ENCODE measurements at regions not wholly inside any gene's neighbourhood (a gene's known extent, or its start where the extent isn't known, plus 50 kb on each side); places are given as distances from the start of the nearest gene placed in this dataset.
"Not testable (repeated sequence)": the region's sequence is repeated elsewhere in the genome, so short reads cannot be mapped to it uniquely, and the experiment has no call there.

DNA sequence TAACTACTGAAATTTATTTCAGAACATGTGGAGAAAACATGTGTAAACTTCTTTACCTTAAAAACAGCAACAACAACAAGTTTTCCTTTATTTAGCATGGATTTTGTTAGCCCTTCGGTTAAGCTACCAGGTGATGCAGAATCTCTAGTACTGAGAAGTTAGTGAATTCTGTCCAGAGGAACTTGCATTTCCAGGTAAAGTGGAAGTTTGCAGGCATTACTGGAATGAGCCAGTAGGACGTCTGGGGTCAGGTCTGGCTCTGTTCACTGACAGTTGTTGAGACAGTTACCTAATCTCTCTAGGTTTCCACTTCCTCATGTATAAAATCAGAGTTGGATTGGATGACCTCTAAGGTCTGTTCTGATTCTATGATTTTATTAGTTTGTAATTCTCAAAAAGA lies 244.3 kb downstream of the OLFM4 start:
- Mint-ChIP-seq H3K9me3 (peaks cover 0 to 3% of the 10 kb centered on the region in 2 donors), H3K4me1 (ENCODE audit: low read depth) (no peaks in the 10 kb centered on the region), H3K27ac (no peak overlapping the region), H3K4me3 (no peak overlapping the region), H3K36me3 (ENCODE audit: insufficient read depth in 2 of 2) (no peaks in the 10 kb centered on the region), H3K27me3 (ENCODE audit: low read depth) (no peaks in the 10 kb centered on the region)
- ATAC-seq (replicated peaks in 1 of 2) (no peak), DNase-seq (no peak)

DNA sequence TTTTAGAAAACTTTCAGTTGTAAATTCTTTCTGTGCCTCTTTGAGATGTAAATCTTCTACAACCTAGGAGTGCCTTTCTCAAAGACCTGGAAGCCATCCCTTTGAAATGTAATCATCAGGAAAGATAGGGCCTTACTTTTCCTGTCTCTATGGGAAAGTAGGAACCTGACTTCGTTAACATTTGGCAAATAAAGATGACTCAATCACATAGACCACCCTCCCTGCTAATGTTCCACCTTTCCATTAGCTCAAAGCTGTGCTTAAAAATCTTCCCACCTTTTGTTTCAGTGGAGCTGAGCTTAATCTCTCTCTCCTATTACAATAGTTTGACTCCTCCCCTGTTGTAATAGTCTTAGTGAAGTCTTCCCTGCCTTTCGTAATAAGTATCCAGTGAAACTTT lies 247.7 kb downstream of the OLFM4 start:
- no peaks in the 10 kb centered on the region for H3K4me1 Mint-ChIP-seq (ENCODE audit: low read depth)
- DNase-seq = no peak
- peaks cover 0 to 8% of the 10 kb centered on the region in 2 donors for H3K9me3 Mint-ChIP-seq
- H3K27me3 Mint-ChIP-seq (ENCODE audit: low read depth) = no peaks in the 10 kb centered on the region
- H3K36me3 Mint-ChIP-seq (ENCODE audit: insufficient read depth in 2 of 2) = no peaks in the 10 kb centered on the region
- no peak for ATAC-seq (replicated peaks in 1 of 2)
- H3K27ac Mint-ChIP-seq = no peak overlapping the region
- no peak overlapping the region for H3K4me3 Mint-ChIP-seq

DNA sequence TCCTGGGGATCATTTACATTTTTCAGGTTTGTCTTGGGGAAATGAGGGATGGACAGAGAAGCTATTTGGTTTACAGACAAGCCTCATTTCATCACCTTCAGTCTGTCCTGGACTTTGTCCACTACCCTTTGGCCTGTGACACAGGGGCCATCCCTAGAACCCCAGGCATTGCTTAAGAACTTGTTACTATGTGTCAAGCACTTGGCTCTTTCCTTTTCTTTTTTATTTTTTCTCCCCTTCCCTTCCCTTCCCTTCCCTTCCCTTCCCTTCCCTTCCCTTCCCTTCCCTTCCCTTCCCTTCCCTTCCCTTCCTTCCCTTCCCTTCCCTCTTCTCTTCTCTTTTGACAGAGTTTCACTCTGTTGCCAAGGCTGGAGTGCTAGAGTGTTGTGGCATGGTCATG lies 253.1 kb downstream of the OLFM4 start:
- no peaks in the 10 kb centered on the region for H3K36me3 Mint-ChIP-seq (ENCODE audit: insufficient read depth in 2 of 2)
- no peaks in the 10 kb centered on the region for H3K4me1 Mint-ChIP-seq (ENCODE audit: low read depth)
- H3K27ac Mint-ChIP-seq = no peak overlapping the region
- H3K9me3 Mint-ChIP-seq = peaks cover 0 to 5% of the 10 kb centered on the region in 2 donors
- H3K4me3 Mint-ChIP-seq = no peak overlapping the region
- no peak for DNase-seq
- no peak for ATAC-seq (replicated peaks in 1 of 2)
- no peaks in the 10 kb centered on the region for H3K27me3 Mint-ChIP-seq (ENCODE audit: low read depth)

DNA sequence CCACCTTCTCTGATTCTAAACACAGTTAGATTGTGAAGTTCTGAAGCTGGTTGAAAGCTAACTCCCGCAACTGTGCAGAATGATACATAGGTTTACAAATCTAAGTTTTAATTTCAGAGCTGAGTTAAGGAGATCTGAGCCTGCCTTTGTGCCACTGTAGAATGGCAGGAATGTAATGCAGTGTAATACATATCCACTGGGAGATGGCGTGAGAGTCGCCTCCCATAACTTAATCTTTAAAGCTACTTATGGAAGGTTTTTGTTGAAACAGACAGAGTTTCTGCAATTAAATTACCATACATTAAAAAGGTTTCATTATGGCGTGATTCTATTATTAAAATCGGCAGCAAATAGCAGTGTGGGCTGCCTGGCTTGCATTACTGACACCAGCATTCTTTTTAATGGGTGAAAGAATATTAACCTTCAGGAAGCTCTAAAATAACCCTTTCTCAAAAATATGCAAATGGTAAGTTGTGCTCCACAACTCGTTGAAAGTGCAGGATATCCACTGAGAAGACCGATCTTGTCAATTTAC lies 257.4 kb downstream of the OLFM4 start:
- peaks cover 0 to under 1% of the 10 kb centered on the region in 2 donors for H3K9me3 Mint-ChIP-seq
- H3K27ac Mint-ChIP-seq = no peak overlapping the region
- no peak for ATAC-seq (replicated peaks in 1 of 2)

DNA sequence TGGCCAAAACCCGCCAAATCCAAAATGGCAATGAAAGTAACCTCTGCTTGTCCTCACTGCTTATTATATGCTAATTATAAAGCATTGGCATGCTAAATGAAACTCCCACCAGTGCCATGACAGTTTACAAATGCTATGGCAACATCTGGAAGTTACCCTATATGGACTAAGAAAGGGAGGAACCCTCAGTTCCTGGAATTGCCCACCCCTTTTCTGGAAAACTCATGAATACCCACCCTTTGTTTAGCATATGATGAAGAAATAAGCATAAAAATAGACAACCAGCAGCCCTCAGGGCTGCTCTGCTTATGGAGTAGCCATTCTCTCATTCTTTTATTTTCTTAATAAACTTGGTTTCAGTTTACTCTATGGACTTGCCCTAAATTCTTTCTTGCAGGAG lies 269.8 kb downstream of the OLFM4 start:
- ATAC-seq (replicated peaks in 1 of 2) (no peak), DNase-seq (no peak)
- no peaks in the 10 kb centered on the region for H3K4me1 Mint-ChIP-seq (ENCODE audit: low read depth)
- H3K4me3 Mint-ChIP-seq = no peak overlapping the region
- H3K27ac Mint-ChIP-seq = no peak overlapping the region
- H3K36me3 Mint-ChIP-seq (ENCODE audit: insufficient read depth in 2 of 2) = no peaks in the 10 kb centered on the region
- H3K9me3 Mint-ChIP-seq = peaks cover 0 to 2% of the 10 kb centered on the region in 2 donors
- H3K27me3 Mint-ChIP-seq (ENCODE audit: low read depth) = no peaks in the 10 kb centered on the region

More for the DNA sequence above, 257.4 kb downstream of the OLFM4 start:
- H3K4me3 Mint-ChIP-seq = no peak overlapping the region
- no peaks in the 10 kb centered on the region for H3K36me3 Mint-ChIP-seq (ENCODE audit: insufficient read depth in 2 of 2)
- H3K27me3 Mint-ChIP-seq (ENCODE audit: low read depth) = no peaks in the 10 kb centered on the region
- no peak for DNase-seq
- H3K4me1 Mint-ChIP-seq (ENCODE audit: low read depth) = no peaks in the 10 kb centered on the region

DNA sequence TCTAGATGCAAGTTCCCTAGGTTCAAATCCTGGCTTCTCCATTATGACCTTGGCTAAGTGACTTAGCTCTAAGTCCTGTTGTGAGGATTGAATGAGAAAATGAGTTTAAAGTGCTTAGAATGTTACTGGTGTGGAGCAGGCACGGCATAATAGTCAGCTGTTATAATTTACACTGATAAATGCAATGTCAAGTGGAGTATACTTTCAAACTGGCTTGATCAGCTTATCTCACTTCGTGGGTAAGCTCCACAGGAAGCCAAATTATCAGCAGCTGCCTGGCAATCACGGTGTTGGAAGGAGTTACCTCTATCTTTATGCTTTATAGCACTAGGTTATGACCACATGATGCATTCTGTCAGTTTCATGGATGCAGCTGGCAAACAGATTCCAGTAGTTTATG lies 272.8 kb downstream of the OLFM4 start:
- Mint-ChIP-seq H3K27ac (no peak overlapping the region), H3K4me3 (no peak overlapping the region), H3K9me3 (peaks cover 0 to 5% of the 10 kb centered on the region in 2 donors), H3K27me3 (ENCODE audit: low read depth) (no peaks in the 10 kb centered on the region), H3K36me3 (ENCODE audit: insufficient read depth in 2 of 2) (no peaks in the 10 kb centered on the region), H3K4me1 (ENCODE audit: low read depth) (no peaks in the 10 kb centered on the region)
- ATAC-seq (replicated peaks in 1 of 2) (no peak), DNase-seq (no peak)

DNA sequence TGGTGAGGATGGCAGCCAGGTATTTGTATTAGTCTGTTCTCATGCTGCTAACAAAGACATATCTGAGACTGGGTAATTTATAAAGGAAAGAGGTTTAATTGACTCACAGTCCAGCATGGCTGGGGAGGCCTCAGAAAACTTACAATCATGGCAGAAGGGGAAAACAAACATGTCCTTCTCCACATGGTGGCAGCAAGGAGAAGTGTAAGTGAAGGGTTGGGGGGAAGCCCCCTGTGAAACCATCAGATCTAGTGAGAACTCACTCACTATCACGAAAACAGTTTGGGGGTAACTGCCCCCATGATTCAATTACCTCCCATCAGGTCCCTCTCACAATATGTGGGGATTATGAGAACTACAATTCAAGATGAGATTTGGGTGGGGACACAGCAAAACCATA lies 276.8 kb downstream of the OLFM4 start:
- peaks cover 4 to 13% of the 10 kb centered on the region in 2 donors for H3K9me3 Mint-ChIP-seq
- ATAC-seq (replicated peaks in 1 of 2); H3K4me1 Mint-ChIP-seq (ENCODE audit: low read depth); H3K4me3 Mint-ChIP-seq; H3K36me3 Mint-ChIP-seq (ENCODE audit: insufficient read depth in 2 of 2); H3K27ac Mint-ChIP-seq; H3K27me3 Mint-ChIP-seq (ENCODE audit: low read depth); DNase-seq: not testable (repeated sequence)

DNA sequence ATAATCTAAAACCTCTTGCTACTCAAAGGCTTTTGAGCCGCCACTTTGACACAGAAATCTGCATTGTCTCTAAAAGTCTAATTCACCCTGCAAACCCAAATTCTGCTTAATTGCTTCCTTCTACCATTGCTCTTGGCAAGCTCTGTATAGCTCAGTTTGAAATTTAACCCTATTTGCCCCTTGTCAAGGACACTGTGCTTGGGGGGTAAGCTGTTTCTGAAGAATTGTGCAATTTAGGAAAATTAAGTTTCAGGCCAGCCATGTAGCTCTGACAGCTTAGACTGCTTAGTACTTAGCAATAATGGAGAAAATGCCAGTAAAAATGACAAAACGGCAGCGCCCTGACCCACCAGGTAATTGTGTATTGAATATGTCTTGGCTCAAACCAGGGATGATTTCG lies 282.2 kb downstream of the OLFM4 start:
- ATAC-seq (replicated peaks in 1 of 2) = no peak
- H3K9me3 Mint-ChIP-seq = peaks cover 9% of the 10 kb centered on the region in 2 donors
- no peak overlapping the region for H3K4me3 Mint-ChIP-seq
- H3K4me1 Mint-ChIP-seq (ENCODE audit: low read depth) = no peaks in the 10 kb centered on the region
- no peak for DNase-seq
- H3K36me3 Mint-ChIP-seq (ENCODE audit: insufficient read depth in 2 of 2) = no peaks in the 10 kb centered on the region
- H3K27me3 Mint-ChIP-seq (ENCODE audit: low read depth) = no peaks in the 10 kb centered on the region
- H3K27ac Mint-ChIP-seq = no peak overlapping the region

DNA sequence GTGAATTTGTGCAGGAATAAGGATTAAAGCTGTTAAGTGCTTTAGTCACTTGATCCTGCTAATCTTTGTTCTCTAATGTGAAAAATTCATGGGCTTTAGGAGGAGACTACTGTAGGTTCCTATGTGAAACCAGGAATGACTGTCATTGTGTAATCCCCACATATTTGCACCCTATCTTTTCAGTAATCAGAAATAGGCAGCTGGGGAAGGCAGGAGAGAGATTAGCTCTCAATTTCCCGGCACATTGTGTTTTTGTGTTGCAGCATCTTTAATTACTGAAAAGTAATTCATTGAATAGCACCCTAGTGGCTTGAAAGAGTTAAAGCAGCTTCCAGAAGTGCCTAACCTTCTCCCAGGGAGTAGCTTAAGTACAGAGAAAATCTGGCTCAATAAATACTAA lies 282.9 kb downstream of the OLFM4 start:
- Mint-ChIP-seq H3K36me3 (ENCODE audit: insufficient read depth in 2 of 2) (no peaks in the 10 kb centered on the region), H3K9me3 (peaks cover 7 to 9% of the 10 kb centered on the region in 2 donors), H3K4me3 (no peak overlapping the region), H3K27me3 (ENCODE audit: low read depth) (no peaks in the 10 kb centered on the region), H3K4me1 (ENCODE audit: low read depth) (no peaks in the 10 kb centered on the region), H3K27ac (no peak overlapping the region)
- DNase-seq (no peak), ATAC-seq (replicated peaks in 1 of 2) (no peak)

DNA sequence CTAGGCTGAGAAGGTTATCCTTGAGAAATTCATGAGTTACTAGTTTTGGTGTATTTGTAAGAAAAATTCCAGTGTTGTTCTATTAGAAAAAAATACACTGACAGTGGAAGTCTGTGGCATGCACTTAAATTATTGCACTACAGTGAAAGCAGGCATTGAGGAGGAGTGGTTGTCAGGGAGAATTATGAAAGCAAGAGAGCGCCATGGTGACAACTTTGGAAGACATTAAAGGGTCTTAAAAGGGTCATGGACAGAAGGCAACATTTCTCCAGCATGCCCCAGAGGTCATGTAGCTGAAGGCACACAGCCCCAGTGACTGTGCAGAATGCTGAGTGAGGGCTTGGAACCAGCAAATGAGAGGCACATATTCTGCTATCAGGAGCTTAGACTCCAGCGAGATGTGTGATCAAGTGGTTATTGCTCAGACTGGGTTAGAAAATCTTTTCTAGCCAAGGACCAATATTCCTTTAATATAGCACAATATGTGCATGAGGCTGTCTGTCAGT lies 292.7 kb downstream of the OLFM4 start:
- Mint-ChIP-seq H3K27ac (no peak overlapping the region), H3K36me3 (ENCODE audit: insufficient read depth in 2 of 2) (no peaks in the 10 kb centered on the region), H3K4me1 (ENCODE audit: low read depth) (no peaks in the 10 kb centered on the region), H3K4me3 (no peak overlapping the region), H3K9me3 (peaks cover 0 to 8% of the 10 kb centered on the region in 2 donors), H3K27me3 (ENCODE audit: low read depth) (no peaks in the 10 kb centered on the region)
- ATAC-seq (replicated peaks in 1 of 2) (no peak), DNase-seq (no peak)

DNA sequence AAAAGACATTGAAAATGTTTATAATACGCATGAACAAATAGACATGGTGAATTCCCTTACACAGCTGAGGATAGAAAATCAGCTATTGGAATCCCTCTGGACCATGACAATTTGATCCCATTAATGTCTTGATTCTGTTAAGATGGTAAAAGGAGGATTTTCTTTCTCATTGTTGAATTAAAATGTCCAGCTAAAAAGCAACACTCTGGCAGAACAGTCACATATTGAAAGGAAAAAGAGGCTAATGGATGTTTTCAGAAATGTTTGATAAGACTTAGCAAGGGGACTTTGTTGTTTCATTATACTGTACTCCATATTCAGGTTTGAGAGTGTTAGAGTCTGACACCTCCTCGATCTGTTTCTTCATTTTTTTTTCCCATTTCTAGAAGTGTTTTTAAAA lies 296.0 kb downstream of the OLFM4 start:
- H3K4me3 Mint-ChIP-seq = no peak overlapping the region
- DNase-seq (no peak), ATAC-seq (replicated peaks in 1 of 2) (no peak)
- no peak overlapping the region for H3K27ac Mint-ChIP-seq
- H3K36me3 Mint-ChIP-seq (ENCODE audit: insufficient read depth in 2 of 2) = no peaks in the 10 kb centered on the region
- no peaks in the 10 kb centered on the region for H3K4me1 Mint-ChIP-seq (ENCODE audit: low read depth)
- H3K27me3 Mint-ChIP-seq (ENCODE audit: low read depth) = no peaks in the 10 kb centered on the region
- peaks cover 0 to 8% of the 10 kb centered on the region in 2 donors for H3K9me3 Mint-ChIP-seq

DNA sequence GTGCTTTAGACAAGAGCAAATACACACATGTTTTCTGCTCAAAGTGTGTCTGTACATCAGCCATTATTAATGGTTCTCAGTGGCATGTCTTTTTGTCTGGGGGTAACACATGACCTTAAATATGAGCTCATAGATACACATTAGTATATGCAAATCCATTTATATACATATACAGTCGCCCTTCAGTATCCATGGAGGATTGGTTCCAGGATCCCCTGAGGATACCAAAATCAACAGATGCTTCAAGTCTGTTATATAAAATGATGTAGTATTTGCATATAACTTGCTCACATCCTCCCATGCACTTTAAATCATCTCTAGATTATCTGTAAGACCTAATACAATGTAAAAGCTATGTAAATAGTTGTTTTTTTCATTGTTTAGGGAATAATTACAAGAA lies 298.1 kb downstream of the OLFM4 start:
- DNase-seq (no peak), ATAC-seq (replicated peaks in 1 of 2) (no peak)
- Mint-ChIP-seq H3K36me3 (ENCODE audit: insufficient read depth in 2 of 2) (no peaks in the 10 kb centered on the region), H3K4me1 (ENCODE audit: low read depth) (no peaks in the 10 kb centered on the region), H3K27me3 (ENCODE audit: low read depth) (no peaks in the 10 kb centered on the region), H3K9me3 (peaks cover 0 to 3% of the 10 kb centered on the region in 2 donors), H3K4me3 (no peak overlapping the region), H3K27ac (no peak overlapping the region)

DNA sequence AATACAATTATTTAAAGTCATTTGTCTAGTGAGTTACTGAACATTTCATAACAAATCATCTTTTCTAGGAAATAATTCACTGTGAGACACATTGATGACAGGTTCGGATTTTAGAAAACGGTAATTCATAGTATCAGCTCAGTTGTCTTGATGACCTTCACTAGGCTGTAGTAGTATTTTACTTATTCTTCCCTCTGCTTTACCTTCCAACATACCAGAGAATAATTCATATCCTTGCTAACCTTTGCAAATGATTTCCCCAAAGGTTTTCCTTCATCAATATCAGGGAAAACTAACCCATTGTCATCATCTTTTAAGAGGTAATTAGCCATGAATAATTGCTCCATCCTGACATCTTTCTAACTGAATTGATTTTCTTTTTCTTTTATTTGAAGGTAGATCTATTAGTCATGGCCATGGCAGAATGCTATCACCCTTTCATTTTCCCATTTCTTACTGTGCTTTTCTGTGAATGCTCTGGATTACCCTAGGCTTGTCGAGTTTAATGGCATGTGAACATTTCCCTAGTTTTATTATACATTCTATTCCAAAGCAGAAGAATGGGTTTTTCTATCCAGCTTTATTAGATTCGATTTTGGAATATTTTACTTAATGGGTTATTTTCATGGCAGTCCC lies 299.2 kb downstream of the OLFM4 start:
- Mint-ChIP-seq H3K27me3 (ENCODE audit: low read depth) (no peaks in the 10 kb centered on the region), H3K36me3 (ENCODE audit: insufficient read depth in 2 of 2) (no peaks in the 10 kb centered on the region), H3K27ac (no peak overlapping the region), H3K9me3 (peaks cover 0 to 4% of the 10 kb centered on the region in 2 donors), H3K4me3 (no peak overlapping the region), H3K4me1 (ENCODE audit: low read depth) (no peaks in the 10 kb centered on the region)
- DNase-seq = no peak
- no peak for ATAC-seq (replicated peaks in 1 of 2)

Data from activated T-cell treated with anti-CD3 and anti-CD28 coated beads, Interleukin-2, amount 50 U/mL, for 72 hours (primary cell).